GM06990 (cell line): ENCODE measurements at regions not wholly inside any gene's neighbourhood (a gene's known extent, or its start where the extent isn't known, plus 50 kb on each side); places are given as distances from the start of the nearest gene placed in this dataset.

Experiments
- DNase-seq: peaks from one replicate; pipeline ENCODE4 v3.0.0-alpha.2; 2011; ENCODE audit not compliant: insufficient read length; ENCODE audit errors: extremely low read depth
- H3K27me3 ChIP-seq: replicated peaks from 2 replicates; pipeline ENCODE4 v1.6.0; 2011; ENCODE audit warnings: low read length; ENCODE audit not compliant: control insufficient read depth, insufficient read depth
- H3K36me3 ChIP-seq: 2 replicates; pipeline ENCODE4 v1.5.1; 2011; ENCODE audit warnings: low read length; ENCODE audit not compliant: control insufficient read depth, insufficient read depth
- H3K4me3 ChIP-seq: replicated peaks from 2 replicates; pipeline ENCODE4 v1.5.1; 2011; ENCODE audit warnings: low read depth, mild to moderate bottlenecking, control low read depth, low read length
- CTCF ChIP-seq: IDR thresholded peaks from 2 replicates; pipeline ENCODE4 v1.5.1; 2011; ENCODE audit warnings: low read length, control low read depth, mild to moderate bottlenecking, inconsistent platforms; ENCODE audit not compliant: insufficient read depth, poor library complexity, severe bottlenecking

- DNase-seq: no peak
- H3K4me3 ChIP-seq: no peak overlapping the region
- no peak for TF ChIP-seq CTCF
- no peaks in the 10 kb centered on the region for H3K36me3 ChIP-seq
- no peaks in the 10 kb centered on the region; the same call in 1 of the 2 replicates for H3K27me3 ChIP-seq
Measured at GRCh38 chr1:209458921-209459320, 124.6 kb upstream of the CAMK1G start.

- TF ChIP-seq CTCF: no peak
- no peaks in the 10 kb centered on the region; the same call in 1 of the 2 replicates for H3K27me3 ChIP-seq
- DNase-seq: no peak
- H3K36me3 ChIP-seq: no peaks in the 10 kb centered on the region
- H3K4me3 ChIP-seq: no peak overlapping the region
Measured at GRCh38 chr1:209461168-209461567, 122.3 kb upstream of the CAMK1G start.

GRCh38 chr1:209462433-209462832 is 121.1 kb upstream of the CAMK1G start:
- H3K4me3 ChIP-seq: no peak overlapping the region
- no peaks in the 10 kb centered on the region for H3K36me3 ChIP-seq
- DNase-seq: no peak
- TF ChIP-seq CTCF: no peak
- H3K27me3 ChIP-seq: no peaks in the 10 kb centered on the region; the same call in 1 of the 2 replicates

GRCh38 chr1:209463441-209463840 is 120.1 kb upstream of the CAMK1G start:
- Histone ChIP-seq H3K4me3 (no peak overlapping the region), H3K27me3 (no peaks in the 10 kb centered on the region; the same call in 1 of the 2 replicates), H3K36me3 (no peaks in the 10 kb centered on the region)
- no peak for DNase-seq
- TF ChIP-seq CTCF: no peak

GRCh38 chr1:209473025-209473424 is 110.5 kb upstream of the CAMK1G start:
- H3K36me3 ChIP-seq: no peaks in the 10 kb centered on the region
- no peak for TF ChIP-seq CTCF
- H3K27me3 ChIP-seq: no peaks in the 10 kb centered on the region; the same call in 1 of the 2 replicates
- no peak for DNase-seq
- no peak overlapping the region for H3K4me3 ChIP-seq

- Histone ChIP-seq H3K27me3 (peaks cover 1% of the 10 kb centered on the region; the same call in 1 of the 2 replicates), H3K36me3 (no peaks in the 10 kb centered on the region), H3K4me3 (no peak overlapping the region)
- DNase-seq: no peak
- no peak for TF ChIP-seq CTCF
Measured at GRCh38 chr1:209480345-209480744, 103.2 kb upstream of the CAMK1G start.
